Keratinocyte (primary cell): ENCODE measurements at regions not wholly inside any gene's neighbourhood (a gene's known extent, or its start where the extent isn't known, plus 50 kb on each side); places are given as distances from the start of the nearest gene placed in this dataset.

ENCODE experiments used
- DNase-seq: peaks from one replicate; pipeline ENCODE4 v3.0.0-alpha.2; 2011; ENCODE audit warnings: low read depth, missing footprints, low spot score
- FAIRE-seq: peaks from 2 replicates; lab custom pipeline; 2011; peaks lifted over from hg19 to GRCh38; lab: Jason Lieb, UNC
- H2AFZ ChIP-seq: 2 replicates; pipeline ENCODE4 v1.6.0; 2012; ENCODE audit warnings: low read length, control low read depth, inconsistent platforms; ENCODE audit not compliant: control insufficient read depth
- H3K27ac ChIP-seq: 2 replicates; pipeline ENCODE4 v1.5.1; 2011; ENCODE audit warnings: low read length; ENCODE audit not compliant: control insufficient read depth, insufficient read depth
- H3K27me3 ChIP-seq: 3 replicates; pipeline ENCODE4 v1.6.0; 2011; ENCODE audit warnings: low read length; ENCODE audit not compliant: control insufficient read depth, insufficient read depth; ENCODE audit errors: extremely low read depth
- H3K36me3 ChIP-seq, 2 experiments: 2 replicates in 1 of 2; 3 replicates in 1 of 2; pipeline ENCODE4 v1.5.1; 2011; ENCODE audit warnings: low read length in 2 of 2, mild to moderate bottlenecking in 1 of 2; ENCODE audit not compliant: control insufficient read depth in 2 of 2, insufficient read depth in 2 of 2; ENCODE audit errors: extremely low read depth in 1 of 2
- H3K4me1 ChIP-seq: 3 replicates; pipeline ENCODE4 v1.5.1; 2011; ENCODE audit warnings: low read length; ENCODE audit not compliant: control insufficient read depth, insufficient read depth; ENCODE audit errors: extremely low read depth
- H3K4me2 ChIP-seq: 3 replicates; pipeline ENCODE4 v1.6.0; 2011; ENCODE audit warnings: low read depth, low read length; ENCODE audit not compliant: control insufficient read depth, insufficient read depth; ENCODE audit errors: extremely low read depth
- H3K4me3 ChIP-seq, 3 experiments: fragments of 200-600 bp in 1 of 3; sonication (generic) in 1 of 3; 2 replicates in 2 of 3; 3 replicates in 1 of 3; pipeline ENCODE4 v1.5.1; 2011 to 2016; ENCODE audit warnings: low read length in 3 of 3, mild to moderate bottlenecking in 3 of 3, control low read depth in 2 of 3, inconsistent platforms in 1 of 3, low read depth in 1 of 3, mixed read lengths in 1 of 3, mixed run types in 1 of 3, moderate library complexity in 1 of 3; ENCODE audit not compliant: control insufficient read depth in 2 of 3, insufficient read depth in 2 of 3; ENCODE audit errors: extremely low read depth in 1 of 3
- H3K79me2 ChIP-seq: 2 replicates; pipeline ENCODE4 v1.6.0; 2012; ENCODE audit warnings: low read length; ENCODE audit not compliant: control insufficient read depth, insufficient read depth
- H3K9ac ChIP-seq: 3 replicates; pipeline ENCODE4 v1.6.0; 2011; ENCODE audit warnings: low read length; ENCODE audit not compliant: control insufficient read depth, insufficient read depth; ENCODE audit errors: extremely low read depth
- H3K9me1 ChIP-seq: 3 replicates; pipeline ENCODE4 v1.6.0; 2011; ENCODE audit warnings: low read length; ENCODE audit not compliant: control insufficient read depth, insufficient read depth; ENCODE audit errors: extremely low read depth
- H3K9me3 ChIP-seq: 2 replicates; pipeline ENCODE4 v1.5.1; 2012; ENCODE audit warnings: low read depth, low read length; ENCODE audit not compliant: control insufficient read depth
- H4K20me1 ChIP-seq: 3 replicates; pipeline ENCODE4 v1.6.0; 2011; ENCODE audit warnings: low read length; ENCODE audit not compliant: control insufficient read depth, insufficient read depth; ENCODE audit errors: extremely low read depth
- CTCF ChIP-seq, 3 experiments: IDR thresholded peaks in 1 of 3; conservative IDR thresholded peaks in 1 of 3; optimal IDR thresholded peaks in 1 of 3; 2 replicates in 2 of 3; 3 replicates in 1 of 3; pipeline versions ENCODE3 to v1.5.1; 2011; ENCODE audit warnings: low read length in 3 of 3, mild to moderate bottlenecking in 3 of 3, moderate library complexity in 2 of 3, control low read depth in 1 of 3, inconsistent platforms in 1 of 3; ENCODE audit not compliant: insufficient read depth in 2 of 3; ENCODE audit errors: extremely low read depth in 1 of 3
- EZH2 ChIP-seq: IDR thresholded peaks from one replicate; pipeline ENCODE4 v1.6.1; 2012; ENCODE audit warnings: inconsistent platforms, mild to moderate bottlenecking, low read length, moderate library complexity
- dilution Hi-C: fragments of 300-500 bp; cut with MboI; formaldehyde crosslinking; loops from one replicate; pipeline ENCODE4 v1.7.0; 2020; ENCODE audit warnings: low sequenced_read_pairs; ENCODE audit not compliant: extremely low pct_ligation_motif_present

- H3K27me3 ChIP-seq: no peaks in the 10 kb centered on the region
- H3K79me2 ChIP-seq: no peaks in the 10 kb centered on the region
- no peaks in the 10 kb centered on the region for H4K20me1 ChIP-seq
- FAIRE-seq (no peak), DNase-seq (no peak)
- no peak overlapping the region for H3K9ac ChIP-seq
- H3K36me3 ChIP-seq: no peaks in the 10 kb centered on the region
- no peak overlapping the region for H3K27ac ChIP-seq
- no peak overlapping the region for H3K4me2 ChIP-seq
- H3K9me3 ChIP-seq: no peaks in the 10 kb centered on the region
- TF ChIP-seq EZH2 (no peak), CTCF (optimal IDR thresholded peaks at IDR 0.05 in 1 of 3, IDR thresholded peaks at IDR 0.05 in 1 of 3, conservative IDR thresholded peaks at IDR 0.05 in 1 of 3; ENCODE audit: extremely low read depth in 1 of 3, insufficient read depth in 2 of 3, low read length in 3 of 3) (no peak)
- H3K4me3 ChIP-seq: no peak overlapping the region
- H3K4me1 ChIP-seq: no peaks in the 10 kb centered on the region
- dilution Hi-C loops: no loop called here
- H2AFZ ChIP-seq: no peak overlapping the region
- no peaks in the 10 kb centered on the region for H3K9me1 ChIP-seq
Measured at GRCh38 chr4:119829326-119829725, 200.7 kb upstream of the PDE5A start.

GRCh38 chr4:119825696-119826095, 197.1 kb upstream of the PDE5A start:
- Histone ChIP-seq H3K4me2 (no peak overlapping the region), H3K4me1 (no peaks in the 10 kb centered on the region), H3K79me2 (no peaks in the 10 kb centered on the region), H3K36me3 (no peaks in the 10 kb centered on the region), H3K27me3 (no peaks in the 10 kb centered on the region), H3K9ac (no peak overlapping the region), H3K4me3 (no peak overlapping the region), H4K20me1 (no peaks in the 10 kb centered on the region), H3K27ac (no peak overlapping the region), H2AFZ (no peak overlapping the region), H3K9me1 (no peaks in the 10 kb centered on the region), H3K9me3 (no peaks in the 10 kb centered on the region)
- dilution Hi-C loops: no loop called here
- no peak for FAIRE-seq
- TF ChIP-seq CTCF (optimal IDR thresholded peaks at IDR 0.05 in 1 of 3, IDR thresholded peaks at IDR 0.05 in 1 of 3, conservative IDR thresholded peaks at IDR 0.05 in 1 of 3; ENCODE audit: extremely low read depth in 1 of 3, insufficient read depth in 2 of 3, low read length in 3 of 3): no peak
- DNase-seq: no peak
